ENCODE measurements at regions not wholly inside any gene's neighbourhood (a gene's known extent, or its start where the extent isn't known, plus 50 kb on each side); places are given as distances from the start of the nearest gene placed in this dataset.

- TF ChIP-seq GATA3 (IDR thresholded peaks at IDR 0.05; ENCODE audit: low read depth, low read length), result no peak
- TF ChIP-seq GATA2 (IDR thresholded peaks at IDR 0.05; ENCODE audit: low read depth, low read length), result no peak
Observed at GRCh38 chr5:133757396-133757945, 145.1 kb upstream of the FSTL4 start.
